Right lobe of liver (tissue), 4 donors: ENCODE measurements at regions not wholly inside any gene's neighbourhood (a gene's known extent, or its start where the extent isn't known, plus 50 kb on each side); places are given as distances from the start of the nearest gene placed in this dataset.

ENCODE experiments used
- CTCF ChIP-seq, 4 donors: fragments of 200-600 bp in 3 of 4; fragments of 450-650 bp in 1 of 4; IDR thresholded peaks; one replicate each; pipeline versions ENCODE4 v1.5.1 to v1.8.0; 2016 to 2022; ENCODE audit warnings: antibody characterized with exemption in 4 of 4, mild to moderate bottlenecking in 2 of 4
- POLR2A ChIP-seq: fragments of 450-650 bp; IDR thresholded peaks from one replicate; pipeline ENCODE4 v1.6.1; 2017; ENCODE audit warnings: antibody characterized with exemption, mild to moderate bottlenecking
- donor health status: DM: no; HTN: no; CAD: no.
- donor health status: DM: no; HTN: no; CAD: no.
- donor health status: DM: no; HTN: yes; CAD: no.

GRCh38 chr2:8080063-8080462 lies 601.8 kb upstream of the ID2 start:
- TF ChIP-seq CTCF (IDR thresholded peaks at IDR 0.05): no peak
- TF ChIP-seq POLR2A: no peak
